HG02642 (cell line): ENCODE measurements at regions not wholly inside any gene's neighbourhood (a gene's known extent, or its start where the extent isn't known, plus 50 kb on each side); places are given as distances from the start of the nearest gene placed in this dataset.
A peak's percentile ranks its signal among the peaks of the same experiment; 100 is the strongest.

ENCODE experiments used
- ATAC-seq: cut with Tn5 transposase; IDR thresholded peaks from one replicate; pipeline ENCODE4 v1.9.1; 2021; ENCODE audit warnings: mild to moderate bottlenecking; ENCODE audit not compliant: unreplicated experiment, poor library complexity

GRCh38 chr3:190728574-190729246, 133.8 kb downstream of the GMNC start:
- ATAC-seq = no peak

GRCh38 chr3:190722181-190722905, 140.2 kb downstream of the GMNC start:
- no peak for ATAC-seq

GRCh38 chr3:190721330-190721729, 141.2 kb downstream of the GMNC start:
- peak; percentile 91 for ATAC-seq

DNA sequence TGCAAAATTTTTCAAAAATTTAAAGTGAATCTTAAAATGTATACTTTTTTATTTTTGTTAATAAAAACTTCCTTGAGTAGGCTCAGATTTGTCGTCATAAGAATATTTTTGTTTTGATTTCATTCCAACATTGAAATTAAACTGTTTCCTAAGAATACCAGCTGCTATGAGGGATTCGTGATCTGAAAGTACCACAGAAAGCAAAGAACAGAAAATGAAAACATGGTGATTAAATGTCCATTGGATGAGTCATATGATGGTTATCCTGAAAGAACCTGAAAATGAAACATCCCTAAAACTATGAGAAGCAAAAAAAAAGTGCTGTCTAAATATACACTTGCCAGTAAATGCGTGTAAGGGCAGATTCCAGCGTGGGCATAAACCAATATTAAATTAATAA, 143.8 kb downstream of the GMNC start:
- ATAC-seq = no peak

GRCh38 chr3:190718097-190718496, 144.4 kb downstream of the GMNC start:
- no peak for ATAC-seq

DNA sequence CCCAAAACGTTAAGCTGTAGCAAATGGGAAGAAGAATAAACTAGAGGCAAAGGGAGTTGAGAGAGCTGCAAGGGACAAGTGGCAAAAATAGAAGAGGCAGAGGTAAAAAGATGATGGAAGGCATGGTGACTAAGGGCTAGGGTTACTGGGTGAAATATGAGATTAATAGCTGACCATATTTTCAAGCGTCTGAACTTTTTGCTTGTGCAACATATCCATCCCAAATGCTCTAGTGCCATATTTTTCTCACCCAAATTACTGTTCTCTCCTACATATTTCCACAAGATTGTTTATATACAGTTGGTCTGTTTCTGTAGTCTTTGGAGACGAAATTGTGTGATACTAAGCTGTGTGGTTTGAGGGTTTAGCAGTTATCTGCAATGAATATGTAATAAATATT, 145.5 kb downstream of the GMNC start:
- no peak for ATAC-seq

DNA sequence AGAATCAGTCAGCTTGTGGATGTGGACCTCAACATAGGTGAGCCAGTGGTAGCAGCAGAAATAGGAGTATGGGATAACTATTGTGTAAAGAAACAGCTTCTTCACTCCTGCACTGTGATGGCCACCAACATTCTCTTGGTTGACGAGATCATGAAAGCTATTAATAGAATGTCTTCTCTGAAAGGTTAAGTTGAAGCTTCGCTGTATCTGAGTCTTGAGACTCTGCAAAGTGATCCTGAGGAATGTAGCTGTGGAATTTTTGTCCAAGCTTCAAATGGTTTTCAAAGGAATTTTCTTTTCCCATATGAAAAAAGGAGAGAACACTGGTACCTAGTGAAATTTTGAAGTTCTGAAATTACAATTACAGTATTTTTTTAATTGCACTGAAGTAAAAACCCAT, 146.3 kb downstream of the GMNC start:
- no peak for ATAC-seq

- ATAC-seq = no peak
These were observed 151.8 kb downstream of the GMNC start for GRCh38 chr3:190710723-190711122.

DNA sequence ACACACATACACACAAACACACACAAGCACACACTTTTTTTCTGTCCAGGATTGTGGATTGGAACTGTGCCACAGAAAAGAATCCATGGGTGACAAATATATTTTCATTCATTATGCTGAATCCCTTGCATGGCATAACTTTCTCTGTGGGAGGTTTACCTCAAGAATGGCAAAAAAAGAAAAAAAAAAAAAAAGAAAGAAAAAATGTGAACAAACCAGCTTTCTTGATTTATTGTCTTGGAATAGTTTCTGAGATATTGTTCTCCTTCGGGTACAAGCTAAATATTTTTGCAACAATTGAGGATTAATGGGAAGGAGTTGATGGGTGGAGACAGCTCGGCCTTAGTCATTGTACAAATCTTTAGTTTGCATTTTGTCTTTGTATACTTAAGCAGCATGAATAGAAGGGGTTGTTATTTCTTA, 153.1 kb downstream of the GMNC start:
- ATAC-seq = no peak
